HEK293 (cell line): ENCODE measurements at regions not wholly inside any gene's neighbourhood (a gene's known extent, or its start where the extent isn't known, plus 50 kb on each side); places are given as distances from the start of the nearest gene placed in this dataset.

ENCODE experiments used
- RBAK ChIP-seq: fragments of 450-650 bp; formaldehyde crosslinking; IDR thresholded peaks from 2 replicates; pipeline ENCODE4 v1.5.1; 2016; ENCODE audit warnings: missing biosample characterization, missing genetic modification characterization
- YY2 ChIP-seq: fragments of 450-650 bp; formaldehyde crosslinking; IDR thresholded peaks from 2 replicates; pipeline ENCODE4 v1.5.1; 2016; ENCODE audit warnings: missing biosample characterization, missing genetic modification characterization
- ZNF19 ChIP-seq: fragments of 450-650 bp; formaldehyde crosslinking; IDR thresholded peaks from 2 replicates; pipeline ENCODE4; 2016; ENCODE audit warnings: missing biosample characterization, missing genetic modification characterization, low read depth
- ZNF830 ChIP-seq: fragments of 450-650 bp; IDR thresholded peaks from 2 replicates; pipeline ENCODE4 v1.5.0; 2018; ENCODE audit warnings: missing biosample characterization, missing genetic modification characterization, low read depth, mild to moderate bottlenecking, moderate library complexity
- TF ChIP-seq, protein P1 (sequence below): fragments of 450-650 bp; formaldehyde crosslinking; IDR thresholded peaks from 2 replicates; pipeline ENCODE4 v1.5.1; 2016; ENCODE audit warnings: missing biosample characterization, missing genetic modification characterization
- TF ChIP-seq, protein P2 (sequence below): fragments of 450-650 bp; formaldehyde crosslinking; IDR thresholded peaks from 2 replicates; pipeline ENCODE4 v1.5.1; 2016; ENCODE audit warnings: missing biosample characterization, missing genetic modification characterization, low read depth

DNA sequence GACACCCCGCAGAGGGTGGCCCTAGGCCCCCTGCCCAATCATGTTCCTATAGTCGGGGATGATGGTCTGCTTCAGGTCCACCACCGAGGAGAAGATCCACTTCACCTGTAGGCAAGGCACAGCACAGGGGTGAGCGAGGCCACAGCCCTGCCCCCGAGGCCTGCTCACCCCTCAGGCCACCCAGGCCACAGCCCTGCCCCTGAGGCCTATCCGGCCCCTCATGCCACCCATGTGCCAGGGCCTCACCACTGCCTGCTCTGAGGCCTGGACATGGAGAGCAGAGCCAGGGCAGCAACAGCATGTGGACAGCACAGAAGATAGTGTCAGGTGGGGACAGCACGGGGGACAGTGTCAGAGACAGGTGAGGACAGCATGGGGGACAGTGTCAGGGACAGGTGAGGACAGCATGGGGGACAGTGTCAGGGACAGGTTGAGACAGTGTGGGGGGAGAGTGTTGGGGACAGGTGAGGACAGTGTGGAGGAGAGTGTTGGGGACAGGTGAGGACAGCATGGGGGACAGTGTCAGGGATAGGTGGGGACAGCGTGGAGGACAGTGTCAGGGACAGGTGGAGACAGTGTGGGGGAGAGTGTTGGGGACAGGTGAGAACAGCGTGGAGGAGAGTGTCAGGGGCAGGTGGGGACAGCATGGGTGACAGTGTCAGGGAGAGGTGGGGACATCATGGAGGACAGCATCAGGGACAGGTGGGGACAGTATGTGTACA, 239.7 kb downstream of the TMEM121 start:
- TF ChIP-seq RBAK (tag by site-specific recombination) (no peak), YY2 (no peak), ZNF19 (tag by site-specific recombination) (no peak), ZNF830 (tag by site-specific recombination) (no peak)
- TF ChIP-seq, protein P1, sequence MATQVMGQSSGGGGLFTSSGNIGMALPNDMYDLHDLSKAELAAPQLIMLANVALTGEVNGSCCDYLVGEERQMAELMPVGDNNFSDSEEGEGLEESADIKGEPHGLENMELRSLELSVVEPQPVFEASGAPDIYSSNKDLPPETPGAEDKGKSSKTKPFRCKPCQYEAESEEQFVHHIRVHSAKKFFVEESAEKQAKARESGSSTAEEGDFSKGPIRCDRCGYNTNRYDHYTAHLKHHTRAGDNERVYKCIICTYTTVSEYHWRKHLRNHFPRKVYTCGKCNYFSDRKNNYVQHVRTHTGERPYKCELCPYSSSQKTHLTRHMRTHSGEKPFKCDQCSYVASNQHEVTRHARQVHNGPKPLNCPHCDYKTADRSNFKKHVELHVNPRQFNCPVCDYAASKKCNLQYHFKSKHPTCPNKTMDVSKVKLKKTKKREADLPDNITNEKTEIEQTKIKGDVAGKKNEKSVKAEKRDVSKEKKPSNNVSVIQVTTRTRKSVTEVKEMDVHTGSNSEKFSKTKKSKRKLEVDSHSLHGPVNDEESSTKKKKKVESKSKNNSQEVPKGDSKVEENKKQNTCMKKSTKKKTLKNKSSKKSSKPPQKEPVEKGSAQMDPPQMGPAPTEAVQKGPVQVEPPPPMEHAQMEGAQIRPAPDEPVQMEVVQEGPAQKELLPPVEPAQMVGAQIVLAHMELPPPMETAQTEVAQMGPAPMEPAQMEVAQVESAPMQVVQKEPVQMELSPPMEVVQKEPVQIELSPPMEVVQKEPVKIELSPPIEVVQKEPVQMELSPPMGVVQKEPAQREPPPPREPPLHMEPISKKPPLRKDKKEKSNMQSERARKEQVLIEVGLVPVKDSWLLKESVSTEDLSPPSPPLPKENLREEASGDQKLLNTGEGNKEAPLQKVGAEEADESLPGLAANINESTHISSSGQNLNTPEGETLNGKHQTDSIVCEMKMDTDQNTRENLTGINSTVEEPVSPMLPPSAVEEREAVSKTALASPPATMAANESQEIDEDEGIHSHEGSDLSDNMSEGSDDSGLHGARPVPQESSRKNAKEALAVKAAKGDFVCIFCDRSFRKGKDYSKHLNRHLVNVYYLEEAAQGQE (tag by site-specific recombination): no peak
- TF ChIP-seq, protein P2, sequence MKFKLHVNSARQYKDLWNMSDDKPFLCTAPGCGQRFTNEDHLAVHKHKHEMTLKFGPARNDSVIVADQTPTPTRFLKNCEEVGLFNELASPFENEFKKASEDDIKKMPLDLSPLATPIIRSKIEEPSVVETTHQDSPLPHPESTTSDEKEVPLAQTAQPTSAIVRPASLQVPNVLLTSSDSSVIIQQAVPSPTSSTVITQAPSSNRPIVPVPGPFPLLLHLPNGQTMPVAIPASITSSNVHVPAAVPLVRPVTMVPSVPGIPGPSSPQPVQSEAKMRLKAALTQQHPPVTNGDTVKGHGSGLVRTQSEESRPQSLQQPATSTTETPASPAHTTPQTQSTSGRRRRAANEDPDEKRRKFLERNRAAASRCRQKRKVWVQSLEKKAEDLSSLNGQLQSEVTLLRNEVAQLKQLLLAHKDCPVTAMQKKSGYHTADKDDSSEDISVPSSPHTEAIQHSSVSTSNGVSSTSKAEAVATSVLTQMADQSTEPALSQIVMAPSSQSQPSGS: no peak
